SU-DHL-6 (cell line): ENCODE measurements at regions not wholly inside any gene's neighbourhood (a gene's known extent, or its start where the extent isn't known, plus 50 kb on each side); places are given as distances from the start of the nearest gene placed in this dataset.

Source experiments
- CTCF ChIP-seq: fragments of 200-600 bp; sonication (generic); IDR thresholded peaks from one replicate; pipeline ENCODE4 v1.5.1; 2017; ENCODE audit warnings: antibody characterized with exemption, mild to moderate bottlenecking, low read length, moderate library complexity; ENCODE audit not compliant: insufficient read depth, poor library complexity, severe bottlenecking
- EZH2phosphoT487 ChIP-seq: fragments of 200-600 bp; sonication (generic), shearing (Covaris generic); conservative IDR thresholded peaks from 2 replicates; pipeline ENCODE4 v1.6.1; 2018; ENCODE audit warnings: mild to moderate bottlenecking, antibody characterized with exemption, low read length, moderate library complexity, mixed read lengths

DNA sequence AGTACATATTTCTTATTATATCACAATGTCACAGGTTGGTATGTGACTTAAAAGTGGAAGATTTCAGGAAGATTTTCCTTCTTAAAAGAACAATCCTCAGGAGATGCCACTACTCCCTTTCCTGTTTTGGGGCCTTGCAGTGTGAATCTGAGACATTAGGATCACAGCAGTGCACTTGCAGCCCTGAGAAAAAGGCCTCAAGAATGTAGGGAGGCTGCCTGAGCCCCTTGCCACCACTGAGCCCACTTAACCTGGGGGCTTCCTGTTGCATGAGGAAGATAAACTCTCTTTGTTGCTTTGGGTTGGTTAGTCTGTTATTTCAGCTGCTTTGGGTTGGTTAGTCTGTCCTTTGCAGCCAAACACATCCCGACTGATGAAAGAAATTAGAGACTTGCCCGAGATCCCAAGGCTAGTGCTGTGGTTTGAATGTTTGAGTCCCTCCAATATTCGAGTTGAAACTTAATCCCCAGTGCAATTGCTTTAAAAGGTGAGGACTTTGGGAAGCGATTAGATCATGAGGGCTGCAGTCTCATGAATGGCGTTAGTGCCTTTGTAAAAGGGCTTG, 151.3 kb upstream of the SP4 start:
- TF ChIP-seq EZH2phosphoT487 = no peak
- no peak for TF ChIP-seq CTCF
